HG02885 (cell line): ENCODE measurements at regions not wholly inside any gene's neighbourhood (a gene's known extent, or its start where the extent isn't known, plus 50 kb on each side); places are given as distances from the start of the nearest gene placed in this dataset.
"Not testable (repeated sequence)": the region's sequence is repeated elsewhere in the genome, so short reads cannot be mapped to it uniquely, and the experiment has no call there.

ENCODE experiments used
- ATAC-seq: cut with Tn5 transposase; IDR thresholded peaks from one replicate; pipeline ENCODE4 v1.9.1; 2021; ENCODE audit warnings: mild to moderate bottlenecking; ENCODE audit not compliant: unreplicated experiment, poor library complexity

DNA sequence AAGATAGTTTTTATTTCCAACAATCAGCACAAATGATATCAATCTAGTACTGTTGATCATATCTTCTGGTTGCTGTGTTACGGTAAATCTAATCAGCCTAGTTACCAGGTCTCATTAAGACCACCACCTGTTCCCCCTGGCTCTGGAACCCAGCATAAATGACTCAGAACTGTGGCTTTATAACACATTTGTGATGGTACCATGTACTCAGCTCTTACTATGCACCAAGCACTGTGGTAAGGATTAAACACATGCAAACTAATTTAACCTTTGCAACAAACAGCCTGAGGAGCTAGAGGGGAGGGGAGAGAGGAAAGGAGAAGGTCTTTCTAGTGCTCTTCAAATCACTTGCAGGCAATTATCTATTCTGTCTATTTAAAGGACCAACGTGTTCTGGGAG, 173.9 kb upstream of the LMCD1 start:
- ATAC-seq, result no peak

DNA sequence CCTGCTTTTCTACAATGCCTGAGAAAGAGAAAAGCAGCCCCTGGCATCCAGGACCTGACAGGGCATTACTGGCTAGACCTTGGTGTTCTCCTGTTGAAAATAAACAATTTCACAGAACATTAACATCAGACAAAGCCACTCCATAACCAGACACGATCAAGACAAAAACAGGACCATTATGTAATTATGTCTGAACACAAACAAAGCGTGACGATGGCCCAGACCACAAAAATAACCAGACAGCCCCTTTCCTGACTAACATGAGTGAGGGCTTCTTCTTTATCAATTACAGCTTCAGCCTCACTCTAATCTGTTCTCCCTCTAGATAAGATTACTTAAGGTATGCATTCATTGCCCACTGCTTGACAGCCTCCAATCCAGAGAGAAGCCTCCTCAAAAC, 172.7 kb upstream of the LMCD1 start:
- ATAC-seq, result no peak

DNA sequence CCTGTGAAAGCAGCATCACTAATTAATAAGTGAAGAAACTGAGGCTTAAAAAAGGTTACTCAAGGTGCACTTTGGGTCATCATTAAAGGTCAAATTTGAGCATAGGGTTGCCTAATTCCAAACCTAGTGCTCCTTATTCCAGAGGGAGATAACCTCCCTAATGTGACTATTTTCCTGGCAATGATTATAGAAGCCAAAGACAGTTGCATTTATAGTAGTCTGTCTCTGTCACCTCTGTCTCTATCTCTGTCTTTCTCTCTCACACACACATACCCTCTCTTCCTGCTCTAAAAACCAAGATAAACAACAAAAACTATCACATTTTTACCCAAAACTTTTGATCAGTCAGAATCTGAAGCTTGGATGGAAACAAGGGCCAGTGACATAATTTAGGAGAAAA, 172.0 kb upstream of the LMCD1 start:
- ATAC-seq, result no peak

DNA sequence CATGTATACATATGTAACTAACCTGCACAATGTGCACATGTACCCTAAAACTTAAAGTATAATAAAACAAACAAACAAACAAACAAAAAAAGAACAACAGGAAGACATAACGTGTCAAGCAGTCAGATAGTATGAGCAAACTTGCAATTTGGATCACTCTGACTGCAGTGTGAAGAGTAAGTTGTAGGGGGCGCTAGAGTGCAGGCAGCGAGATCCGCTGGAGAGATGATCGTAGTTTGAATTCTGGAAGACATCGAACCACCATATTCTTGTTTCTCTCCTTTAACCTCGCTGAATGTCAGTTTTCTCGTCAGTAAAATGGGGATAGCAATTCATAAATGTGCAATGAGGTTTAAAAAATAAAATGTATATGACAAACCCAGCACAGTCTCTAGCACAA, 165.2 kb upstream of the LMCD1 start:
- ATAC-seq, result no peak

DNA sequence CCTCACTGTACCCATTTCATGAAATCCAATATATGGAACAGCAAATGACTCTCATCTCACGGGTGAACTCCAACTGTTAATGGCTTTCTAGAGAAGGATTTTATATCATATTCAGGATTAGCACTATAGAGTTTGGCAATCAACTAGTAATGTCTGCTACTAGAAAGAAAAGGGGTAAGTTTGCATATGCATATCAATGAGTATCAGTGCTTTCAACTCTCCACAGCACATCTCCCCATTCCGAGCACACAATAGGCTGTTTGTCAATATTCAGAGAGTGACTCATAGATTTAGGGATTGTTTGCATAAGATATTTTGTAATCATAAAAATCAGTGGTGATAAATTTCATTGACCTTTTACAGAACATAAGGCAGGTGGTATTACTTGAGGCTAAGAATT, 163.2 kb upstream of the LMCD1 start:
- ATAC-seq, result no peak

DNA sequence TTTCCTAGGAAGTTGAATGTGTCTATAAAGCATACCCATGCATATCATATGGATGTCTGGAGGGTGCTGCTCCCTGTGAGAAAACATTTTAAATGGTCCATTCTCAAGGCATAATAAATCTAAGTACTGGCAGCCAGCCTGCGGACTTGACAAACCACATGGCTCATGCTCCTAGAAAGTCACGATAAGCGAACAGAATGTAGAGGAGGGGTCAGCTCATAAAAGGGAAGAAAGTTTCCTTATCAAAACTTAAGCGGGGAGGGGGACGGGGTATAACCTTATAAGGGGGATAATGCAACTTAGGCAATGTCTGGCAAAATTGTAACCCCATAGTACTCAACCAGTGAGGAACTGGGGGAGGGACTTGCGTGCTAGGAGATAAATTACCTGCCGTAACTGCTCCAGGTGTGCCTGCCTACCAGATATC, 159.8 kb upstream of the LMCD1 start:
- no peak for ATAC-seq

DNA sequence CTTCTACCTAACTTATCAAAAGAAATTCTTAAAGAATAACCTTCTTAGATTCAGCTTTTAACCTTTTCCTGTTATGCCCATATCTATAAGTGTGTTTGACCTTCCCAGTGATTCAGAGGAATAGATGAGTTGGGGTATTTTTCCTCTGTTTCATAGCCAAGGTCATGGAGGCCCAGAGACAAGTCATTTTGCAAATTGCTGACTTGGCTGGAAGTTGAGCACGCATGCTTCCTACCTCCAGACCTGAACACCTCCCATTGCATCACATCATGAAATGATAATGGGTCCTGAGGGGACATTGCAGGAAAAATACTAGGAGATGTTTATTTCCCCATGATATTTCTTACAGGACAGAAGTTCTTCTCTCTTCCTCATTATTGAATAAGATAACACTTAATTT, 158.6 kb upstream of the LMCD1 start:
- no peak for ATAC-seq

DNA sequence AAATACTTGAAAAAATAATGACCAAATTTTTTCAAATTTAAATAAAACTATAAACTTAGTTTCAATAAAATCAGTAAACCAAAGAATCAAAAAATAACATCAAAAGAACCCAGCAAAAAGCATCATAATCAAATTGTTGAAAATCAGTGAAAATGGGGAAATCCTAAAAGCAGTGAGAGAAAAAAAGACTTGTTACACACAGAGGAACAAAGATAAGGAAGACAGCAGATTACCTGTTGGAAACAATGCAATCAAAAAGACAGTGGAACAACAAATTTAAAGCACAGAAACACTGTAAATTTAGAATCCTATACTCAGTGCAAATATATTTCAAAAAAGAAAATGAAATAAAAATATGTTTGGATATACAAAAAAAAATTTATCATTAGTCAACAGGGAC, 156.2 kb upstream of the LMCD1 start:
- no peak for ATAC-seq

DNA sequence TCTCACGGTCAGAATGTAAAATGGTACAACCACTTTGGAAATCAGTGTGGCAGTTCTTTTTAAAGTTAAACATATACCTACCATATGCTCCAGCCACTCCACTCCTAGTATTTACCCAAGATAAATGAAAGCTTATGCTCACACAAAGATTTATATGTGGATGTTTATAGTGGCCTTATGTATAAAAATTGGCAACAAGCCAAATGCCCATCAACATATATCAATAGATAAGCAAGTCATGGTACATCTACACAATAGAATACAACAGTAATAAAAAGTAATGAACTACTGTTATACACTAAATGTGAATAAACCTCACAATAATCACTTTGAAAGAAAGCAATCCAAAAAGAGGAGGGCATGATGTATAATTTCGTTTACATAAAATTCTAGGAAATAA, 153.5 kb upstream of the LMCD1 start:
- ATAC-seq, result no peak

DNA sequence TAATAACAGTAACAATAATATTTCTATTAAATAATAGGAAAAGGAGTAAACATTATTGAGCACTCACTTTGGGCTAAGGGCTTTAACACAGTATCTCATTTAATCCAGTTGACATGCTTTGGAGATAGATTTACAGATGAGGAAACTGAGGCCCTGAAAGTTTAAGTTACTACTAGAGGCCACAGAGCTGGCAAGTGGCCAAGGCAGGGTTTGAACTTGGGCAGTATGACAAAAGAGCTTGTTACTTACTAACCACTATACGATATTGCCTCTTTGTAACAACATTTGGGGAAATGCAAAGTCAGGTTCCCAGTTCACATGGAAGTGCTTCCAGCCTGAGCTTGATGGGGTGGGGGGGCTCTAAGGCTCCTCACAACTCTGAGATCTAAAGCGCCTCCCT, 149.1 kb upstream of the LMCD1 start:
- no peak for ATAC-seq

DNA sequence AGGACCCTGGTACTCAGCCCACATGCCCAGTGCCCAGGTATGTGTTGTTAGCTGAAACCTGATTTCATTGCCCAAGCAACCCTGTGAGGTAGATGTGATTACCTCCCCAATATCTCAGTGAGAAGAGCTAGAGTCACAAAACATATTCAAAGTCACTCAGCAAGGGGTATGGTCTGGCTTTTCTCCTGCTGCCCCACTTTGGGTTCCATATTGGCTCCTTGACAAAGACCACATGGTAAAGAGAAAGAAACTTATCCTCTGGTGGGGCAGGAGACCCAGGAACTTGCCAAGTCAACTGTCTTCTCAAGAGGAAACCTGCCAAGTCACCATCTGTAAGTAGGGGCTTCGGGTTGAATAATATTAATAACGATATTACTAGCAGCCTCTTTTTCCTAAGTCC, 148.3 kb upstream of the LMCD1 start:
- no peak for ATAC-seq

DNA sequence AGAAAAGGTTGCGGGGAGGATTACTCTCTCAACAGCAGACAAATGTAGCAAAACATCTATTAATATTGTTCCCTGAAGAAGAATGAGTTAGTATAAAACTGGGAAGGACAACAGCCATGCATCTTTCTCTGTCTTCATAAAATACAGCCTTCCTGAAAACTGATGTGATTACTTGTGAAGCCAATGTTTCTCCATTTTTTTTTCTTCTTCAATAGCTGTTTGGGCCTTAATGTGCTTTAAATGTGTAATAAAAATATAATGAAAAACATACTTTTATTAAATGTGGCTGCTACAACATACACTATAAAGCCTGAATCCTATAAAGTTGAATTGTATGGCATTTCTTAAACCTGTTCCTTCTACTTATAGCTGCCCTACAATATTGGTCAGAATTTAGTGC, 146.3 kb upstream of the LMCD1 start:
- ATAC-seq, result no peak

DNA sequence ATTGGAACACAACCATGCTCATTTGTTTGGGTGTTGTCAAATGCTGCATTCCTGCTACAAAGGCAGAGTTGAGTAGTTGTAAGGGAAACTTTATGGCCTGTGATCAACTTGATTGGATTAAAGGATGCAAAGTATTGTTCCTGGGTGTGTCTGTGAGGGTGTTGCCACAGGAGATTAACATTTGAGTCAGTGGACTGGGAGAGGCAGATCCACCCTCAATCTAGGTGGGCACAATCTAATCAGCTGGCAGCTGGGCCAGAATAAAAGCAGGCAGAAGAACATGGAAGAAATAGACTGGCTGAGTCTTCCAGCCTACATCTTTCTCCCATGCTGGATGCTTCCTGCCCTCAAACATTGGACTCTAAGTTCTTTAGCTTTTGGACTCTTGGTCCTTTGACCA, 145.6 kb upstream of the LMCD1 start:
- ATAC-seq, result not testable (repeated sequence)

DNA sequence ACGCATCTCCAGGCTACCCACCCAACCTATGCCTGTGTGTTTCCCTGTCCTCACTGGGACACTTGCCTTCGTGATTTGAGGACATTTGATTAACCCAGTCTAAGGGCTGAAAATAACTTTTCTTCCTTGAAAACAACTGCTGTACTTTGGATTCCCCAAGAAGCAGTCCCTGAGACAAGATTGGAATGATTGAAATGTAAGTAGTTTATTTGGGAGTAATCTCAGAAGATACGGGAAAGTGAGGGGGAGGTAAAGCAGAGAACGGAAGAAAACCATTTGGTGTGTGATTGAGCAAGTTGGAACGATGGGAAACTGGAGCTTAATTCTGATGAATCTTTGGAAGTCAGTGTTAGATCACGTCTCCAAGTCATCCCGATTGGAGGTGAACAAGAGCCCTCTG, 143.8 kb upstream of the LMCD1 start:
- ATAC-seq, result no peak

DNA sequence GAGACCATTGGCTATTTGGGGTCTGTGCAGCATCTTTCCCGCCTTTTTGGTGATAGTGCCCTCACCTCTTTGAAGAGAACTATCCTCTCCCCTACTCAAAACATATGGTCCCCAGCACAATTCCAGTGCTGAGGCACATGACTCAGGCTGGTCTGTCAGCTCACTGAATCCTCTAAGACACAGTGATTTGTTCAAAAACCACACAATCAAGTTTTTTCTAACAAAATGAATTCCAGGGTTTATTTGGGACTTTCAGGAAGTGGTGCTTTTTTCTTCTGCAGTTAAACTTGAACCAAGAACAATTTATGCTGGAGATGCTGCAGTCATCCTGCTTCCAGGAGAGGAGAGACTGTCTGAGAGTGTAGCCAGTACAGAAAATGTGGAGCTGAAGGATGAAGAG, 142.5 kb upstream of the LMCD1 start:
- ATAC-seq, result no peak

DNA sequence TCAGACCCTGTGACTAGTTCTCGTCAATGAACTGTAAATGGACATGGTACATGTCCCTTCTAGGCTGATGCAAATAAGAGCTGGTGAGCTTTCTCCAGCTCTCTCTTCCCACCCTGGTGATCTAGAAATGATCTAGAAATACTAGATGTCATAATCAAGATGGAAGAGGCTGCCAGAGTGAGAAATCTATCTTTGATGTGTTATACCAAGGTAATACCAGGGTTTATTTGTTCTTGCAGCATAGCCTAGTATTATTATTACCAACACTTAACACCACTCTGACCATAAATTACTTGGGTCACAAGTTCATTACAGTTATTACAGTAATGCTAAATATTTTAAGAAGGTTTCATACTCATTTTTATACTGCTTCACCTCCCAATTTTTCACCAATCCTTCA, 138.4 kb upstream of the LMCD1 start:
- no peak for ATAC-seq

DNA sequence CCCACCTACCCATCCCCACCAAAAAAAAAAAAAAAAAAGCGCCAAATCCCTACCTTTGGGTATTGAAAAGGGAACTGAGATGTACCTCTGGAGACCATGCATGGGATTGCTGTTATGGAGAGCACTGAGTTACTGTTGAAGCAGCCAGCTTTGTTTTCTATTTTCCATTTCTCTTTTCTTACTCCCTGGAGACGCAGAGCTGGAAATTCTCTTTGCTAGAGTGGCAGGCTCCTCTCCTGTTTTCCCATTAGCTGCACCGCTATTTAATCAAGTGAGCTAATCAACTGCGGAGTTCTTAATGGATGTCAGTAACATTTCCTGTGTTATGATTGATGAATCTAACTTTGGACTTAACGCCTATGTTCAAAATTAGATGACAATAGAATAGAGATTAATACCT, 136.1 kb upstream of the LMCD1 start:
- no peak for ATAC-seq

DNA sequence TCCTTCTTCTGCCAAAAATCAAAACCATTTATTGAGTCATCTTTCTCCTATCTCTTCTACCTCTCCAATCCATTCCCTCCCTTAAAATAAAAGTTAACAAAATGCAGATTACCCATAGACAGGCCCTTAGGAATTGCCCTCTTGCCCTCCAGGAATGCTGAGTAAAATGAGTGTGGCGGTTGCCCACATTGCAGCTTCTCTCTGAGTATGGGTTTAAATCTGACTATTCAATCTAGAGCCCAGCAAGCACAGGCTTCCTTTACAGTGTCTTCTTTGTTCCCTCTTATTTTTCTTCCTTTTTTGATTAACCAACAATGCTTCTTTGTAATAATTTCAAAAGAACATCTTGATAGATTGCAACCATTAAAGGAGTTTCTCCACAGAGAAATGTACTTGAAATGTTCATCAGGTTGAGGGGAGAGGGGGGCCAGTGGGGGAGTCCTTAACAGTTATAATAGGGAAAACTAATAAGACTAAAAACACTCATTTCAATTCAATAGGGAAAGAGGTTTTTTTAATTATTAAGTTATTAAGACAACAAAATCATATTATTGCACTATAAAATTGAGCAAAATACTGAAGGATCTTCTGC, 135.3 kb upstream of the LMCD1 start:
- ATAC-seq, result no peak

DNA sequence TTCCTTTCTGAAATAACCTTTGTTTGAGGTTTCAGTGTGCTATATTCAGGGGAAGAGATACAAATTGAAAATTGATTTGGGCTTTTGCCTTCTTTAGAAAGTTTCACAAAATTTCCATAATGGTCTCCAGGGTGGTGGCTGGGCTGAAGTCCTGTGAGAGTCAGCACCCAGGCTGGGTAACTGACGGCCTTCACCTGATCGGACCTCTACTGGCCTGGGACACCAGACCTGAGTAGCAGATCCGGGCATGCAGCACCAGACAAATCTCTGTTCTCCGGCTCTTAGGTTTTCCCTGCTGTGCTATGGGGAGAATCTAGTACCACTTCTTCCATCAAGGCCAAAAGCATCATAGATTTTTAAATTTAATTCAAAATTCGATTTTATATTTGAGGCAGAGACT, 133.0 kb upstream of the LMCD1 start:
- no peak for ATAC-seq

DNA sequence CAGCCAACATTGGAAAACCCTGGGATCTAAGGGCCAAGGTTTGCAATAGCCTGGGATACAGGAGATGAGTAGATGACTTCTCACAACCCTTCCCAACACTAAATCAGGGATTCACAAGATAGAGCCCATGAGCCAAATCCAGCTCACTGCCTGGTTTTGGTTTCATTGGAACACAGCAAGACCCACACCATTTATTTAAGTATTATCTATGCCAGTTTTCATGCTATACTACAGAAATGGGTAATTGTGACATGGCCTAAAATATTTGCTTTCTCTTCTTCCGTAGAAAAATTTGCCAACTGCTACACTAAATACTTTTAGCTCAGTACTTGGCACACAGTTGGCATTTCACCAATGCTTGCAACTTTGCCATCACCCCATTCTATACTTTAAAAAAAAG, 132.0 kb upstream of the LMCD1 start:
- ATAC-seq, result no peak

DNA sequence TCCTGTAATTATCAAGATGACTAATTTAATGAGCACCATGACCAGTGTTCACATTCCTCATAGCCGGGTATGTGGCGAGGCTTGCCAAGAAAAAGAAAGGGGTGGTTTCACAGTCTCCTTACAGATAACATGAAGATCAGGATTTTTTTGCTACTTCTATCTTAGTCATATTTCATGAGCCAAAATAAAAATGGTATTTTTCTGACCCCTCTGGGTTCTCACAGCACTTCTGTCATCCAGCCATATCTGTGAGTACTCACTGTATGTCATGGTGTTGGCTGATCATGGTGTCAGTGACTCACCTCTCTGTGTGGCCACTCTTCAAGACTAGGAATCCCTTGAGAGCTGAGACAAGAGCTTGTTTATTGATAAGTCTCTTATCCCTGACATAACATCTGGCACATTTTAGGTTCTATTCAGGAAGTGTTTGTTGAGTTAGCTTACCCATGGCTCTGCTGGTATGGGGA, 130.5 kb upstream of the LMCD1 start:
- no peak for ATAC-seq

DNA sequence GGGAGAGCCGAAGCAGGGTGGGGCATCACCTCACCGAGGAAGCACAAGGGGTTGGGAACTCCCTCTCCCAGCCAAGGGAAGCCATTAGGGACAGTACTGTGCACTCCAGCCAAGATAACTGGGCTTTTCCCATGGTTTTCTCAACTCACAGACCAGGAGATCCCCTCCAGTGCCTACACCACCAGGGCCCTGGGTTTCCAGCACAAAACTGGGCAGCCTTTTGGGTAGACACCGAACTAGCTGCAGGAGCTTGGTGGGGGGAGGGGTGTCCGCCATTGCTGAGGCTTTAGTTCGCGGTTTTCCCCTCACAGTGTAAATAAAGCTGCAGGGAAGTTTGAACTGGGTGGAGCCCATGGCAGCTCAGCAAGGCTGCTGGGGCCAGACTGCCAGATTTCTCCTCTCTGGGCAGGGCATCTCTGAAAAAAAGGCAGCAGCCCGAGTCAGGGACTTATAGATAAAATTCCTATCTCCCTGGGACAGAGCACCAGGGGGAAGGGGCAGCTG, 129.6 kb upstream of the LMCD1 start:
- ATAC-seq, result no peak
